GM19463 (cell line): ENCODE measurements at regions not wholly inside any gene's neighbourhood (a gene's known extent, or its start where the extent isn't known, plus 50 kb on each side); places are given as distances from the start of the nearest gene placed in this dataset.

Experiments
- ATAC-seq: cut with Tn5 transposase; IDR thresholded peaks from one replicate; pipeline ENCODE4 v1.9.1; 2021; ENCODE audit warnings: mild to moderate bottlenecking, moderate library complexity; ENCODE audit not compliant: unreplicated experiment

DNA sequence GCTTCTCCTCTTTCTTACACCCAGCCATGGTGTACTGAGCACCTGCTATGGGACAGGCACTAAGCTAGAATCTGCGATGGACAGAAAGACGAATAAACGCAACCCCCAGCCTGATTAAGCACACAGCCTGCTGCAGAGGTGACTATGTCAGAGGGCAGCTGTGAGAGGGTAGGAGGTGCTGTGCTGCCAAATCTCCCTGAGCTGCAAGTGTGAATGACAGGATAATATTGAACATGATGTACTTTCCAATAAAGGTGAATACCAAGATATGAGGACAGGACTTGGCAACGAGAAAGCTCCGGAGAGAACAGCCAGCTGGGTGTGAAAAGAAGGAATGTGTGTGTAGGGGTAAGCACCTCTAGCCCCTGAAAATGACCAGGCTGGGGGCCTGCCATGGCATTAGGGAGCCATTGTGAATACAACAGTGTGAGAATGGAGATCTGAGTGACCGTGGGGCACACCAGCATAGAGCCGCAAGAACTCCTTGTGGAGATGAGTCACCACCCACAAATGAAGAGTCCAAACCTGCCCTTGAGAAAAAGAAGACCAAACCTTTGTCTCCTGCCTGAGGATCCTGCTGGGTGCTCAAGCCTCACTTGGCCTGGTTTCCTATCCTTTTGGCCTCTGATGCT is 83.0 kb upstream of the ATF3 start:
- ATAC-seq = no peak

DNA sequence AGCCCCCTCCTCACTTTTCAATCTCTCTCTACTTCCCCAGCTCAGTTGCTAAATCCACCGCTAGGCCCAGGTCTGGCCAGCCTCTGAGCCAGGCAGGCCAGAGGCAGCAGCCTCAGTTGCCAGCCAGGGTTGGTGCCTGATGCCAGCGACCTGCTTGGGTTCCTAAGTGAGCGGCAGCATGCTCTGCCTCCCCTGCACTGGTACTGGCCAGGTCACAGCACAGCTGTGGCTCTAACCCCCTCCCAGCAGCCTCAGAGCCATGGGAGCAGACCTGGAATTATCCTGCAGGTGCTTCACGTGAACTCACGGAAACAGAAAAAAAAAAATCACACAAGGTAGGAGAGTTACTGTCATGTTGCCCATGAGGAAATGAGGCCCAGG is 82.5 kb upstream of the ATF3 start:
- ATAC-seq = no peak

DNA sequence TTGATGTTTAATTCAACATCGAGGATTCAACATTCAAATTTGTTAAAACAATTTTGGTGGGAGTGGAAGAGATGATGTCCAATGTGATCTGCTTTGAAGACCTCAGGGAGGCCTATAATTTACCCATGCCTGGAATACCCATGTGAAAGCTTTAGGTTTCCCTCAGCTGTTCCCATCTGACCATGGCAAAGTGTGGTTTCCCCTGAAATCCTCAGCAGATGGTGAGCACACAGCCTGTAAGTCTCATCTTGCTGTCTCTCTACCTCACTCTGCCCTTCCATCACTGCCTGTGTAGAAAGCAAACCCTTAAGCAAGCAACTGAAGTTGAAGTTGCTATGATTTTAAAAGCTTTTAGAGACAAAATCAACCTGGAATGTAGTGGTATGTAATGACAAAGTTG is 80.1 kb upstream of the ATF3 start:
- no peak for ATAC-seq

DNA sequence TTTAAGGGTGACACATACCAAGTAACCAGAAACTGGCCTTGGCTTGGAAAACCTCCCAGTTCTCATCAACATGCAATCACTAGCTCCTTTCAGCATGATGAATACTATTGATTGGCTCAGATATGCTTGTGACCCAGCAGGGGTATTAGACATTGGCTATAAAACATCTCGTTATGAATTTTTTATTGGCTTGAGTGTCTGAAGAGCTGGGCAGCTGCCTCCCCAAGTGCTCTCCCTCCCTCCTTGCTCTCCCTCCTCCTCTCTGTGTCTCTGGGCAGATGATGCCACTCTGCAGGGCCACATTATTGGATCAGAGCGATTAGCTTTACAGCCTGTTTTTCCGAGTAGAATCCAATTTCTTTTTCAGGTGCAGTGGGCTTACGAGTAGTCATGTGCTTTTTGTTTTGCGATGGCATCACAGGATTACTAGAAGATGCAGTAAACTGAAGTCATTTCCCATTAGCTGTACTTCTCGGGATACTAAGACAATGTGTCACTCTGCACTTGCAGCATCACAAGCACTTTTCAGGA is 79.3 kb upstream of the ATF3 start:
- no peak for ATAC-seq

DNA sequence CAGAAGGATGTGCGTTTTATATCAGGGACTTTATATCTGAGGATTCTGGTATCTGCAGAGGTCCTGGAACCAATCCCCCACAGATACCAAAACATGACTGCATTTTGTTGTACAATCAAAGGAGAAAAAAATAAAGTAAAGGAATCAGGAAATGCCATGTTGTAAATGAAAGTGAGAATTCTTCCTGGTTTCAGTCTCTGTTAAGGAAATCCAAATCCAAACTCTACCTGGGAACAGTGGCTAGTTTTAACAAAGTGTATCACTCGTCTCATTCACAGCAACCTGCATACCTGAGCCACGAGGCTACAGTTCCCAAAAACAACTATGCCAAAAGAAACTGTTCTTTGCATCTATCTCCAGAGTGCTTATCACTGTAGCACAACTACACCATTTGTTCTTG is 77.3 kb upstream of the ATF3 start:
- no peak for ATAC-seq

DNA sequence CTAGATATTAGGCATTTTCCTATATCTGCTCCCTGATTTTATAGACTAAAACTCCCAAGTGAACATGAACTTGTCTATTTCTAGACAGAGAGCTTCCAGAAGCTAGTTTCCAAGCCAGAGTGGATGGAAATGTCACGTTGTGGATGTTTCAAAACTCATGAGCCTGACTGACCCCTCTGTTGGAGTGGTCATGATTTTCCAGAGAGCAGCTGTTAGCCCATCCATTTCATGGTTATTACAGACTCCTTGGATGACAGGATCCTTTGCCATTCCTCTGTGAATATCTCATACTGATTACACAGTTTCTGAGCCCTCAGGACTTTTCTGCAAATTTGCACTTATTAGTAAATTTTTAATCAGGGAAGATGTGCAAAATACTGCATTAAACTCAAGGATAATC is 76.8 kb upstream of the ATF3 start:
- no peak for ATAC-seq

DNA sequence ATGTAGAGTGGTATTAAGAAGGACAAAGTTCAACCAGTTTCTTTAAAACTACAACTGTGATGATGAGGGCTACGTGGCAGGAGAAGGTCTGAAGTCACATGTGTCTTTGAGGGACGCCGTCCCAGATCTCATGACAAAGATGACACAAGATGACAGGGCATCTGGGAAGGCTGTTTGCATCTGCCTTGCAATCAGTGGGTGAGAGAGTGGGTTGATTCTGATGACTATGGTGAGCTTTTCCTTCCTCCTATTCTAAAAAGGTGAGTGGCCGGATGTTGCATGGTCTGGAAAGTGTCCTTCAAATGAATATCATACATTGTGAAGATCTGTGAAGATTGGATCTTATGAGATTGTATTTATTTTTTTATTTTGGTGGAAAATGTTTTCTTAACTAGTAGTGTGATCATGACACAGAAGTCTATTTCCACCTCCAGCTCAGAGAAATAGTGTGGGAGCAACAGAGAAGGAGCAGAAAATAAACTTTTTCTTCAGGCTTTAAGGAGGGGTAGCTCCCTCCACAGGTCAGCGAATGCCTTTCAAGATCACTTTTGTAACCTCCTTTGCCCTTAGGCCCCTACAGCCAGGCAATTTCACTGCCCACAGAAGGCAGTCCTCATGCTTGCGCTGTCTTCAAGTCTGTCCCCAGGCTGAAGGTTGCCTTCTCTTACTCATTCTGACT is 76.0 kb upstream of the ATF3 start:
- no peak for ATAC-seq

DNA sequence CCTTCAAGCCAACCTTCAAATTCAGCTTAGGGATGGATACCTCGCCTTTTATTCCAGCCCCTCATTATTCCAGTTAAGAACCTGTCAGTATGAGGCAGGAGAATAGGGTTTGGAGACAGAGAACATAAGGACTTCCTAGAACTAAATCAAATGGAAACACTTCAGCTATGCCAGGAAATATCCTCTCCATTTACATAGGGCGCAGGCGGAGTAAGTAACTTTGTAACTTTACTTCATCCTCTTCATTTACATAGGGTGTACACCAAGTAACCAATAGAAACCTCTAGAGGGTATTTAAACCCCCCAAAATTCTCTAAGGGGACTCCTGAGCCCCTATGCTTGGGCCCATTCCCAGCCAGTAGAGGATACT is 75.4 kb upstream of the ATF3 start:
- ATAC-seq = no peak

DNA sequence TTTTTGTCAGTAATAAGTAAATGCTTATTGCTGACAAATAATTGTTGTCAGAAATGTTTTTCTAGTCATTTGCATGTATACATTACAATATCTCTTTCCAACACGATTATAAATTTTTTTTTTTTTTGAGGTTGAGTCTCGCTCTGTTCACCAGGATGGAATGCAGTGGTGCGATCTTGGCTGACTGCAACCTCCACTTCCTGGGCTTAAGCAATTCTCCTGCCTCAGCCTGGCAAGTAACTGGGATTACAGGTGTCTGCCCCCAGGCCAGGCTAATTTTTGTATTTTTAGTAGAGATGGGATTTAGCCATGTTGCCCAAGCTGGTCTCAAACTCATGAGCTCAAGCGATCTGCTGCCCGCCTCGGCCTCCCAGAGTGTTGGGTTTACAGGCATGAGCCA is 72.0 kb upstream of the ATF3 start:
- no peak for ATAC-seq

DNA sequence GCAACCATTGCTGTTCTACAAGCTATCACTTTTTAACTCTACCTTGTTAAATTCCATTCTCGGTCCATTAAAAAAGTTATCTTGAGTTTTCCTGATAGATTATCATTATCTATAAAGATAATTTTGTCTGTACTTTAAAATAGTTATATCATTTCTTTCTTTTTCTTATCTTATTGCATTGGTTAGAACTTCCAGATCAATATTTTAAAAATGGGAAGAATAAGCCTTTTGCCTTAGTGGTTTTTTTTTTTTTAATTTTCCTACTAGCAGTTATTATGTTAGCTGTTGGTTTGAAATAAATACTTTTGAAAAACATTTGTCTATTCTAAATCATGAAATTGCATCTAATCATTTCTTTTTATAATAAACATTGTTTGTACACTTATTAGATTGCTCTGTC is 71.0 kb upstream of the ATF3 start:
- no peak for ATAC-seq

DNA sequence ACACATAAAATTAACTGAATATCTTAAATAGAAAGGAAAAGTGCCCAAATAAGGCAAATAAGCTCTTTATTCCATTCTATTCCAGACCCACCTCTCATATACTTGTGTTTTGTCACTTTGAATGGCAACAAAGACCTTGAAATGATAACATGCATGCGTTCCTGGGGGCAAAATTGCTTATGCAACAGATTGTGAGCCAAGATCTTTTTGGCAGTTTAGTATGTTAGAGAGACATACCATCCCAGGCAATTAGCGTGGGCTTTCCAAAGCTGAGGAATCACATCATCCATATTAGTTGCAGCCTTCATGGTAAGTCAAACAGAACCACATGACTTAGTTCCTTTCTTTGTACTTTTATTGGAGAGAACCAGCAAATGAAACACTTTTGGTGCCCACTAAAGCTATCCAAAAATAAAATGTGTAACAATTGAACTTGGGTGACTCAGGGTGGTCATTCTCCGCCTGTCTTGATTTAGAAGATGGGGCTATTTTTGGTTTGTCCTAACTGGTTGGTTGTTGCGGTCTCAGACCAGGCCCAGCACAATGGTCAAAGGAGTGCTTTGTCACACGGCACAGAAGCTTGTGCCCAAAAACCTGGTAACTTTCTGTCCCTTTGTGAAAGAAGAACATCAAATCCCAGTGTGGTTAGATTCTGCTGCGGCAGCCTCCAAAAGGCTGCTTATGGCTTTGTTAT is 68.7 kb upstream of the ATF3 start:
- no peak for ATAC-seq

DNA sequence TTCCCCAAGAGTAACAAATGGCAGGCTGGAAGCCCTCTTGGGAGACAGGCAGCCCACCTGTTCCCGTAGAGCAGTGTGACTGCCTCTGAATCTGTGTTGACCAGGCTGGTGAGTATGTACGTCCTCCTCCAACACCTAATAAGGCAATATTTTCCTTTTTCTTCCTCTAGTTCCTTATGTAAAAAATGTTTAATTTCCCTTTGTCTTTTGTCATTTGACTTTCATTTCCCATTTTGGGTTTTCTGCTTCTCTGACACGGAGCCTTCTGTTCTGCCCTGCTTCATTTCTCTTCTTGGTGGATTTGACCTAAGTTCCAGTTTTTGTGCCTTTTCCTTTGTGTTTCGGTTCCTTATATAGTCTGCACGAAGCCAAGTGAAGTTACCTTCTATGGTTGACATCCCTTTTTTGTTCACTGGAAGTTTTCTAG is 65.8 kb upstream of the ATF3 start:
- ATAC-seq = no peak

DNA sequence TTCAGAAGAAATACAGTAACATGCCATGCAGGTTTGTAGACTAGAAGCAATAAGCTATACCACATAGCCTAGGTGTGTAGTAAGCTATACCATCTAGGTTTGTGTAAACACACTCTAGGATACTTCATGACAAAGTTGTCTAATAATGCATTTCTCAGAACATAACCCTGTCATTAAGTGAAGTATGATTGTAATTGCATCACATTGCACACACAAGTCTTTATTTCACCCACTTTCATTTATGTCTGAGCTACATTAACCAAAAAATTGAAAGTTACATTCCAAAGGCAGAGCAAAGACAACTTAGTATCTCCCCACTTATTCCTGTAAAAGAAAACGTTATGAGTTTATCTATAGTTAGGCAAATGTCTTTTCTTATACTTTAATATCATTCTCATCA is 64.5 kb upstream of the ATF3 start:
- no peak for ATAC-seq

DNA sequence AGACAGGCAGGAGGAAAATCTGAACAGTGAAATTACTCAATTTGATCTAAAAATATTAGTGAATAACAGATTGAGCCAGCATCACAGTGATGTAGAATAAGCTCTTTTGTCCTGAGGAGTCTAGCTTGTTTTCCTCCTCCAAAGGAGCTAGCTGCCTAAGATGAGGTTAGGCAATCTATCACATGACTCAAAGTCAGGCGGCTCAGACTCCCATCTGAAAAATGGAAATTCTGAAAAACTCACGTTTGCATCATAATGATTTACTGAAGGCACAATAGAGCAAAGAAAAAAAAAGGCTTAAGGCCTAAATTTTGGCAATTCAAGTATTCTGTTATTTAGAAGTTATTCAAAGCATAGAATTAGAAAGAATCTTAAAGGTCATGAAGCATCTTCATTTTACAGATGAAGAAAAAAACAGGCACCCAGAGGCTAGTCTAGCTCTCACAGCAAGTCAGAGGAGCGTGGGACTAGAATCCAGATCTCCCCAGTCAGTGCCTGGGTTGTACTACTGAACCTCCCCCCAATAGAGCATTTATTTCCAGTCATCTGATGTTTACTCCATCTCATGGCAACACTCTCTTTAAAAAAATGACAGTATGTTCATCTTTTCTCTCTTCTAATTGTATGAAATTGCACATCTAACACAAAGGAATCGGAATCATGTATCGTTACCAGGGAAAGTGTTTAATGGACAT is 62.5 kb upstream of the ATF3 start:
- no peak for ATAC-seq

DNA sequence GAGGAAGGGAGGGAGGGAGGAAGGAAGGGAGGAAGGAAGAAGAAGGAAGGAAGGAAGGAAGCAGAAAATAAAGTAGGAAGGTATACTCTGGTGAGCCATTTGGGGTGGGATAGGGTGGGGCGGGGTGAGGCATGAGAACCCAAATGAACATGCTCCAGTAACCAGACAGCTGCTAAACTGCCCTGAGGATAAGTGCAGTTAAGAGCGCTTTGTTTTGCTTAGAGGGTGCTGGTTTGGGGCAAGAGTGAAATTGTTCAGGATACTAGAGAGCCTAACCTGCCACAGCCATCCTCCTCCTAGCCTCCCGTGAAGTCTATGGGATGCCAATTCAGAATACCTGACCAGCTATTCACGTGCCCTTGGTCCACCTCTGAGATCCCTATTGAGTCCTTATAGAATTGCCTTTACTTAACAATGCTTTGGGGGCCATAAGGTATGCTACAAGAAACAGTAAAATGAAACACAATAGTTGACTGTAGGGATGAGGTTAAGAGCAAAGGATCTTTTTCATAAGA is 59.0 kb upstream of the ATF3 start:
- ATAC-seq = no peak

DNA sequence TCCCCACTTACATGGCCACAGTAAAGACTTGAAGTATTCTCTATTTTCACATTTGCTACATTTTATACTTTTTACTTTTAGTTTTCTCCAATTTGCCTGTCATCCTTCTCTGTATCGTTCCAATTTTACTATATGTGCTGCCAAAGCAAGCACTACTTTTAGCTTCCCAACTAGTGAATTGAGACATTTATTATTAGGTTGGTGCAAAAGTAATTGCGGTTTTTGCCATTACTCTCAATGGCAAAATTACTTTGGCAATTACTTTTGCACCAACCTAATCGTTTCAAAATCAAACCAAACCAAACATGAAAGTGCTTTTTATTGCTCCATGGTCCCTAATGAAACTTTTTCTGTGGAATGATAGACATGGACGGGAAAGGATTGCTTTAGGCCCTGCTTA is 56.6 kb upstream of the ATF3 start:
- ATAC-seq = no peak

DNA sequence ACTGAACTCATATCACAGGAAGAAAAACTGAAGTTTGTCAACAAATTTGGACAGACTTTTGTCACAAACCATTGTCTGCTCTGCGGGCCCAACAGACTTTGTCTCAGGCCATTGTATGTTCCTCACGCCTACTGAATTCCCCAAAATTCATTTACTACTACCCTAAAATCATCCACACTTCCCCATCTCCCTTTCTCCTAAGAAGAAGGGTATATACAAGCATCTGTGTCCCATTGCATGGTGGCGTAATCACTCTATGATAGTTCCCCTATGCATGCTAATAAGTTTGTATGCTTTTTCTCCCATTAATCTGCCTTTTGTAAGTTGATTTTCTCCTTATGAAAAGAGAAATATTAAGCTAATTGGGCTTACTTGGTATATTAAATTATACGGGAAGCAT is 54.9 kb upstream of the ATF3 start:
- ATAC-seq = no peak

DNA sequence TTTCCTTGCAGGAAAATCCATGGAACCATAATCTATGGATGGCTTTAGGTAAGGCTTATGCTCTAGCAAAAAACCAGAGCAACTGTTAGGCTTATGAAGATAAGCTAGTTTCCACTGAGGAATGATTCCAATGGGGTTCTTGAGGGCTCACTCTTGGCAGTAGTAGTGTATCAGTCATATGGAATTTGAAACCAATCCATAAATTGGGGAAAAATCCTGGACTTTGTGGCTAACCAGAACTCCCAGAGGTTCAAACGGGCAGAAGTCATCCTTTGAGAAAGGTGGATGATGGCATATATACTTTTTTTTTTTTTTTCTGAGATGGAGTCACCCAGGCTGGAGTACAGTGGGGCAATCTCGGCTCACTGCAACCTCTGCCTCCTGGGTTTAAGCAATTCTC is 54.2 kb upstream of the ATF3 start:
- ATAC-seq = no peak

DNA sequence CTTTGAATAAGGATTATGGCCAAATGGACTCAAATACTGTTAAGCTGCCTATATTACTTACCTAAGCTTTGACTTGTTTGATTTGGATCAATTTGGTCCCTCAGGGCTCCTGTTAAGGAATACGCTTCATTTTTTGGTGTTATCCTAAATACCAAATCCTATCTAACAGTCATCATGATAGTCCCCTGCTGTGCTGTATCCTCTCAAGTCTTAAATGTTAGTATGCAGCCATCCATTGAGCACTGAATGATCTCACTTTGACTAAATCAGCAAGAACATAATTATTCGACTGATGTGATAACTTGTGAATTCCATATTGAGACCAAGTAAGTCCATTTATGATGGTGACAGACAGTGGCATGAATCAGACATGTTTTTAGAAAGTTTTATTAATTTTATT is 53.1 kb upstream of the ATF3 start:
- no peak for ATAC-seq

DNA sequence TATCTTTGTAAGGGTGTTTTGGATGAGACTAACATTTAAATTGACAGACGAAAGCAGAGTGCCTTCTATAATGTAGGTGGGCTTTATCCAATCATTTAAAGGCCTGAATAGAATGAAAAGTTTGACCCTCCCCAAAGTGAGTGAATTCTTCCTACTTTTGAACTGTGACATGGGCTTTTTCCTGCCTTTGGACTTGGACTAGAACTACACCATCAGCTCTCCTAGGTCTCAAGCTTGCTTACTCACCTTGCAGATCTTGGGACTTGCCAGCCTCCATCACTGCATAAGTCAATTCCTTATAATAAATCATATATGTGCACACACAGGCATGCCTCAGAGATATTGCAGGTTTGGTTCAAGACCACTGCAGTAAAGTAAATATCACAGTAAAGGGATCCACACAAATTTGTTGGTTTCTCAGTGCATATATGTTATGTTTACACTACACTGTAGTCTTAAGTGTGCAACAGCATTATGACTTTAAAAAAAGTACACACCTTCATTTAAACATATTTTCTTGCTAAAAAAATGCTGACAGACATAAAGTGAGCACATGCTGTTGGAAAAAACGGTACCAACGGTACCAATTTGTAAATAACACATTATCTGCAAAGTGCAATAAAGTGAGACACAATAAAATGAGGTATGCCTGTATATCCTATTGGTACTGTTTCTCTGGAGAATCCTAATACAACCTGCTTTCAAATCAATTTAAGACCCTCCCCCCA is 51.6 kb upstream of the ATF3 start:
- no peak for ATAC-seq
